ENCODE measurements at regions not wholly inside any gene's neighbourhood (a gene's known extent, or its start where the extent isn't known, plus 50 kb on each side); places are given as distances from the start of the nearest gene placed in this dataset.

GRCh38 chr6:8229915-8230756 lies 127.8 kb upstream of the EEF1E1 start:
- TF ChIP-seq, protein P1, sequence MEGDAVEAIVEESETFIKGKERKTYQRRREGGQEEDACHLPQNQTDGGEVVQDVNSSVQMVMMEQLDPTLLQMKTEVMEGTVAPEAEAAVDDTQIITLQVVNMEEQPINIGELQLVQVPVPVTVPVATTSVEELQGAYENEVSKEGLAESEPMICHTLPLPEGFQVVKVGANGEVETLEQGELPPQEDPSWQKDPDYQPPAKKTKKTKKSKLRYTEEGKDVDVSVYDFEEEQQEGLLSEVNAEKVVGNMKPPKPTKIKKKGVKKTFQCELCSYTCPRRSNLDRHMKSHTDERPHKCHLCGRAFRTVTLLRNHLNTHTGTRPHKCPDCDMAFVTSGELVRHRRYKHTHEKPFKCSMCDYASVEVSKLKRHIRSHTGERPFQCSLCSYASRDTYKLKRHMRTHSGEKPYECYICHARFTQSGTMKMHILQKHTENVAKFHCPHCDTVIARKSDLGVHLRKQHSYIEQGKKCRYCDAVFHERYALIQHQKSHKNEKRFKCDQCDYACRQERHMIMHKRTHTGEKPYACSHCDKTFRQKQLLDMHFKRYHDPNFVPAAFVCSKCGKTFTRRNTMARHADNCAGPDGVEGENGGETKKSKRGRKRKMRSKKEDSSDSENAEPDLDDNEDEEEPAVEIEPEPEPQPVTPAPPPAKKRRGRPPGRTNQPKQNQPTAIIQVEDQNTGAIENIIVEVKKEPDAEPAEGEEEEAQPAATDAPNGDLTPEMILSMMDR (IDR thresholded peaks at IDR 0.05; ENCODE audit: control extremely low read depth, extremely low read depth): no peak
- no peak for DNase-seq

DNA sequence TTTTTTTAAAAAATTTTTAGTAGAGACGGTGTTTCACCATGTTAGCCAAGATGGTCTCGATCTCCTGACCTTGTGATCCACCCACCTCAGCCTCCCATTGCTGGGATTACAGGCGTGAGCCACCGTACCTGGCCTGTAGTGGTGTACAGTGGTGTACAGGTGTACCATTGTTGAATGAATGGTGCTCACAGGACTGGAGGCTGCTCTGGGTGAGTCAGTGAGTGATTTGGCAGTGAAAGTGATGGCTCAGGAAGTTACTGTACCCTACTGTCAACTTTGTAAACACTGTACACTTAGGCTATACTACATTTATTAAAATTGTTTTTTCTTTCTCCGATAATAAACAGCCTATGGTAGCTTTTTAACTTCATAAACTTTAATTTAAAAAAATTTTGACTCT lies 122.8 kb upstream of the EEF1E1 start:
- H3K27ac ChIP-seq (ENCODE audit: low read depth in 1 of 2, low read length in 1 of 2): no peak overlapping the region
- H3K4me1 ChIP-seq (ENCODE audit: control insufficient read depth in 5 of 5, insufficient read depth in 5 of 5, low read length in 5 of 5): peaks cover 0 to 1% (median 0%) of the 10 kb centered on the region in 5 donors
- peaks cover 0 to 4% (median 0%) of the 10 kb centered on the region in 4 donors for H3K9me3 ChIP-seq (ENCODE audit: control insufficient read depth in 4 of 4, insufficient read depth in 3 of 4, low read length in 3 of 4)
- no peak for DNase-seq
- no peak for ATAC-seq (ENCODE audit: insufficient read depth, low FRiP score)
- H3K27me3 ChIP-seq (ENCODE audit: control insufficient read depth in 3 of 3, insufficient read depth in 3 of 3, low read length in 2 of 3): no peaks in the 10 kb centered on the region
- no peak overlapping the region for H3K9ac ChIP-seq (ENCODE audit: insufficient read depth in 1 of 2, low read length in 2 of 2)
- H3K4me3 ChIP-seq: no peak overlapping the region
- 84 to 85% methylated on average over 5 of the region's 5 CpGs for WGBS, 2 donors
- TF ChIP-seq, protein P1 (IDR thresholded peaks at IDR 0.05; ENCODE audit: control extremely low read depth, extremely low read depth): no peak
- no peaks in the 10 kb centered on the region for H3K36me3 ChIP-seq (ENCODE audit: control insufficient read depth in 4 of 4, insufficient read depth in 4 of 4, low read length in 4 of 4)

More at GRCh38 chr6:8229915-8230756, 127.8 kb upstream of the EEF1E1 start:
- ATAC-seq (ENCODE audit: insufficient read depth, low FRiP score): no peak
- Histone ChIP-seq H3K9me3 (ENCODE audit: control insufficient read depth in 4 of 4, insufficient read depth in 3 of 4, low read length in 3 of 4) (peaks cover 0 to 2% (median 0%) of the 10 kb centered on the region in 4 donors), H3K27ac (ENCODE audit: low read depth in 1 of 2, low read length in 1 of 2) (no peak overlapping the region), H3K4me1 (ENCODE audit: control insufficient read depth in 5 of 5, insufficient read depth in 5 of 5, low read length in 5 of 5) (peaks cover 0 to 1% (median 0%) of the 10 kb centered on the region in 5 donors), H3K4me3 (no peak overlapping the region), H3K9ac (ENCODE audit: insufficient read depth in 1 of 2, low read length in 2 of 2) (no peak overlapping the region), H3K27me3 (ENCODE audit: control insufficient read depth in 3 of 3, insufficient read depth in 3 of 3, low read length in 2 of 3) (no peaks in the 10 kb centered on the region), H3K36me3 (ENCODE audit: control insufficient read depth in 4 of 4, insufficient read depth in 4 of 4, low read length in 4 of 4) (no peaks in the 10 kb centered on the region)
- WGBS, 2 donors: 55 to 72% methylated on average over 8 of the region's 8 CpGs

GRCh38 chr6:8223678-8224077 lies 121.3 kb upstream of the EEF1E1 start:
- 82 to 87% methylated on average over 2 of the region's 2 CpGs for WGBS, 2 donors
- ATAC-seq (ENCODE audit: insufficient read depth, low FRiP score): no peak
- TF ChIP-seq, protein P1 (IDR thresholded peaks at IDR 0.05; ENCODE audit: control extremely low read depth, extremely low read depth): no peak
- Histone ChIP-seq H3K27ac (ENCODE audit: low read depth in 1 of 2, low read length in 1 of 2) (no peak overlapping the region), H3K9ac (ENCODE audit: insufficient read depth in 1 of 2, low read length in 2 of 2) (no peak overlapping the region), H3K4me1 (ENCODE audit: control insufficient read depth in 5 of 5, insufficient read depth in 5 of 5, low read length in 5 of 5) (no peaks in the 10 kb centered on the region), H3K36me3 (ENCODE audit: control insufficient read depth in 4 of 4, insufficient read depth in 4 of 4, low read length in 4 of 4) (no peaks in the 10 kb centered on the region), H3K9me3 (ENCODE audit: control insufficient read depth in 4 of 4, insufficient read depth in 3 of 4, low read length in 3 of 4) (peaks cover 0 to 2% (median 0%) of the 10 kb centered on the region in 4 donors), H3K4me3 (no peak overlapping the region), H3K27me3 (ENCODE audit: control insufficient read depth in 3 of 3, insufficient read depth in 3 of 3, low read length in 2 of 3) (no peaks in the 10 kb centered on the region)
- DNase-seq: no peak

Data from lung (tissue), 11 donors.